ENCODE measurements at regions not wholly inside any gene's neighbourhood (a gene's known extent, or its start where the extent isn't known, plus 50 kb on each side); places are given as distances from the start of the nearest gene placed in this dataset.
"Not testable (repeated sequence)": the region's sequence is repeated elsewhere in the genome, so short reads cannot be mapped to it uniquely, and the experiment has no call there.

DNA sequence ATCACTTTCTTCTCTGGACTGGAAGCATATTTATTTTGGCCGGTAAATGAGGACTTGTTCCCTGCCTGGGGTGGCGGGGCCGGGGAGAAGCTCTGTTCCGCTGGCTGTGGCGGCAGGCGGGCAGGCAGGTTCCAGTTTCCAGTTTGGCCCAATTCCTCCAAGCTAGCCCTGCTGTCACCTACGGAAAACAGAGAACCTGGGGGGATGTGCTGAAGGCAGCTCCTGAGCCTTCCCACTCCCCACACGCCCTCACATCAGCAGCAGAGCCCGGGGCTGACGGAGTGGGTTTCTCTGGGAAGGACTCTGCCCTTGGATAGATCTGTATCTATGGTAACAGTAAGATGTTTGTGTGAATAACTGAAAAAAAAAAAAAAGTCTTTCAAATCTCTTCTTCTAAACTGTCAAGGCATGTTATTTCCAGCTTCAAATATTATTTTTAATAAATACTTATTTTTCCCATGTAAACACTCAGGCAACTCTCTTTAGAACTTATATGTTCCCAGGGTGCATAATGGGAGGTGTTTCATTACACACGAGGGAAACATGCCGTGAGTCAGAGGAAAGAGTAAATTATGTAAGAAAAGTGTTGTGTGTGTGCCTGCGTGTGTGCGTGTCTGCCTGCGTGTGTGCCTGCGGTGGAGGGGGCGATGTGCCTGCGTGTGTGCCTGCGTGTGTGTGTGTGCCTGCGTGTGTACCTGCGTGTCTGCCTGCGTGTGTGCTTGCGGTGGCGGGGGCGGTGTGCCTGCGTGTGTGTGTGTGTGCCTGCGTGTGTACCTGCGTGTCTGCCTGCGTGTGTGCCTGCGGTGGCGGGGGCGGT lies 116.1 kb upstream of the ZNF516 start:
- DNase-seq (ENCODE audit: low spot score), result peak; percentile 18

DNA sequence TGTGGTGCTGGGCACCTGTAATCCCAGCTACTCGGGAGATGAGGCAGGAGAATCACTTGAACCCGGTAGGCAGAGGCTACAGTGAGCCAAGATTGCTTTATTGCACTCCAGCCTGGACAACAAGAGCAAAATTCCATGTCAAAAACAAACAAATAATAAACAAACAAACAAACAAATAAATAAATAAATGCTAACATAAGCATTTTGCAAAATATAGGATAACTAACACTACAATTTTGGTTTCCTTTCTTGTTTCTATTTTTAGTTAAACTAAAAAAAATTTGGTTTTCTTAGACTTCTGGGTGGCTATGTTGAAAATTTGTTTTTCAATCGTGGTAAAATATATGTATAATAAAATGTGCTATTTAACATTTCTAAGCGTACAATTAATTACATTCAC lies 115.0 kb upstream of the ZNF516 start:
- DNase-seq (ENCODE audit: low spot score), result no peak

DNA sequence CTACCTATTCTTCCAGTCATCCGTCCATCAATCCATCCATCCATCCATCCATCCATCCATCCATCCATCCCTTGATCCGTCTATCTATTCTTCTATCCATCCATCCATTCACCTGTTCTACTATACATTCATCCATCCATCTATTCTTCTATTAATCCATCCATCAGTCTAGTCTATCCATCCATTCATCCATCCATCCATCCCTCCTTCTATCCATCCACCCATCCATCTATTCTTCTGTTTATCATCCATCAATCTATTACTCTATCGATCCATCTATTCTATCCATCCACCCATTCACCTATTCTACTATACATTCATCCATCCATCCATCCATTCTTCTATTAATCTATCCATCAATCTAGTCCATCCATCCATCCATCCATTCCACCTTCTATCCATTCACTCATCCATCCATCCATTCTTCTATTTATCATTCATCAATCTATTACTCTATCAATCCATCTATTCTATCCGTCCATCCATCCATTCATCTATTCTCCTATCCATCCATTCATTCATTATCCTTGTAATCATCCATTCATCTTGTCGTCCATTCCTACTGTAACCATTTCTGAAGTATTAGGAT lies 110.4 kb upstream of the ZNF516 start:
- DNase-seq (ENCODE audit: low spot score), result no peak

DNA sequence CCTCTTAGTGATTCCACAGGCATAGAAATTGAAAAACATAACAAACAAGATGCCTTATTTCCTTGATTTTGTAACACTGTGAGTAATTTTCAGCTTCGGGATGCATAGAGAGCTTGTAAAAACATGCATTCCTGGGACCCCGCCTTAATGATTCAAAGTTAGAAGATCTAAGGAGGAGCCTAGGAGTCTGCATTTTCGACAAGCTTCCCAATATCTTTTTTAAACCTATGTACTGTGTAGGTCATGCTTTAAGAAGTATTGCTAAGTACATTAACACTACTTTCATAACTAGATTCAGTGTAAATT lies 109.8 kb upstream of the ZNF516 start:
- DNase-seq (ENCODE audit: low spot score), result no peak

DNA sequence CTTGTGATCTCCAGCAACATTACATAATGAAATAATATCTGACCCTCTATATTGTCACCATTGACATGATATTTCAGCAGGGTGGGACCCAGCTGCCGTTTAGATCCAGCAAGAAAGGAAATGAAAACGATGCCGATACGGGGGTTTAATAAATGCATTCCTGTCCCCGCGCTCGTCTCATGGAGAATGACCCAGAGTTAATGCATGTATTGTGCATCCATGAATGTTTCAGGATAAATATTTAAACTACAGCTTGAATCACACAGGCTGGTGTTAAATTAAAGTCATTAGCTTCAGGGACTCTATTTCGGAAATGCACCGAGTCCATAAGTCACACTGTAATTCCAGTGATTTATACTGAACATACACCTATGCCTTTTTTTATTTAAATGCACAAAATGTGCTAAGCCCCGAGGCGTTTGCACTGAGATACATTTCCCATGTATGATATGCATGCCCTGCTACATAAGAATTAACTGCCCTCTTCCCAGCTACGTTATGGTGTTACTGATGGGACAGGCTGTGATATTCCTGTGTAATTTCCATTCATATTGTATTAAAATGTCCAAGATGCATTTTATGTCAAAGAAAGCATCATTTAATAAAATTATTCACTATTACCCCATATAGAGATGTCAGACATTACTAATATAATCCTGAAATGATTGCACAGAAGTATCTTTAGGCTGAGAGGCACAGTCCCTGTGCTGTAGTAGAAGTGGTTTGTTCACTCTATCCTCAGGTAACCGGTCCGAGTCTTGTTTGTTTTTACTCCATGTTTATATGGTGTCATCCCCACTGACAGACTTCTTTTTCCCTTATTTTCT lies 109.3 kb upstream of the ZNF516 start:
- no peak for DNase-seq (ENCODE audit: low spot score)

DNA sequence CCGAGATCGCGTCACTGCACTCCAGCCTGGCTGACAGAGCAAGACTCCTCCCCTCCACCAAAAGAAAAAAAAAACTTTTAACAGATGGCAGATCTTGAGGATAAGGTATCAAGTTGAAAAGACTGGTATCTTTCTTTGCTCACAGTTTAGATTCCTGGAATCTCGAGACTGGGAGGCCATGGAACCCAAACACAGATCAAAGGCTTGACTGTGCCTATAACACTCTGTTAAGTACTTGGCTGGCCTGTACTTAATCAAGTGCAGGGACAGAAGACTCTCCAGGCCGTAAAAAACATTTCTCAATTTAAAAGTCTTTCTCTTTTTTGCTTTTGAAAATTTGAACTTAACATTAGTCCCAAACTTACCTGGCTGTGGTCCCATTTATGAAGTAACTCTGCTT lies 107.1 kb upstream of the ZNF516 start:
- peak; percentile 84 for DNase-seq (ENCODE audit: low spot score)

DNA sequence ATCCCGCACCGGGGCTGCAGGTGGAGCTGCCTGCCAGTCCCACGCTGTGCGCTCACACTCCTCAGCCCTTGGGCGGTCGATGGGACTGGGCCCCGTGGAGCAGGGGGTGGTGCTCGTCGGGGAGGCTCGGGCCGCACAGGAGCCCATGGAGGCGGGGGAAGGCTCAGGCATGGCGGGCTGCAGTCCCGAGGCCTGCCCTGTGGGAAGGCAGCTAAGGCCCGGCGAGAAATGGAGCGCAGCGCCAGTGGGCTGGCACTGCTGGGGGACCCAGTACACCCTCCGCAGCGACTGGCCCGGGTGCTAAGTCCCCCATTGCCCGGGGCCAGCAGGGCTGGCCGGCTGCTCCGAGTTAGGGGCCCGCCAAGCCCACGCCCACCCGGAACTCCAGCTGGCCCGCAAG lies 105.0 kb upstream of the ZNF516 start:
- DNase-seq (ENCODE audit: low spot score), result not testable (repeated sequence)

DNA sequence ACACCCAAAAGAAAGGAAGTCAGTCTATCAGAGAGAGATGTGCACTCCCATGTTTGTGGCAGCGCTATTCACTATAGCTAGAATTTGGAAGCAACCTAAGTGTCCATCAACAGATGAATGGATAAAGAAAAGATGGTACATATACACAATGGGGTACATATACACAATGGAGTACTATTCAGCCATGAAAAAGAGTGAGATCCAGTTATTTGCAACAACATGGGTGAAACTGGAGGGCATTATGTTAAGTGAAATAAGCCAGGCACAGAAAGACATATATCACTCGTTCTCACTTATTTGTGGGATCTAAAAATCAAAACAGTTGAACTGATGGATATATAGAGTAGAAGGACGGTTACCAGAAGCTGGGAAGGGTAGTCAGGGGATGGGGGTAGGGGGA lies 99.9 kb upstream of the ZNF516 start:
- DNase-seq (ENCODE audit: low spot score), result no peak

DNA sequence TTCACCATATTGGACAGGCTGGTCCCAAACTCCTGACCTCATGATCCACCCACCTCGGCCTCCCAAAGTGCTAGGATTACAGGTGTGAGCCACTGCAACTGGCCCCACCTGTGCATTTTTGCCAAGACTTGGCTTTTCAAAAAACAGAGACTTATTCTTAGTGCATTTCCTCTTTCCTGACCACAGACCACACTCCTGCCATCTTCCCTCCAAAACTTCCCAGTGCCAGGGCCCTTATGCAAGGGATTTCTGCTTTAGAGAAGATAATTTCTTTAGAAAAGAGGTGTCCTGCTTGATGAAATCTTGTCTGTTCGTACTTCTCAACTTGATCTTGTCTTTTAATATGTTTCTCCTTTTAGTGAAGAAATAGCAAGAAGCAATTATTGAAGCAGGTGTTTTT lies 98.8 kb upstream of the ZNF516 start:
- DNase-seq (ENCODE audit: low spot score), result no peak

DNA sequence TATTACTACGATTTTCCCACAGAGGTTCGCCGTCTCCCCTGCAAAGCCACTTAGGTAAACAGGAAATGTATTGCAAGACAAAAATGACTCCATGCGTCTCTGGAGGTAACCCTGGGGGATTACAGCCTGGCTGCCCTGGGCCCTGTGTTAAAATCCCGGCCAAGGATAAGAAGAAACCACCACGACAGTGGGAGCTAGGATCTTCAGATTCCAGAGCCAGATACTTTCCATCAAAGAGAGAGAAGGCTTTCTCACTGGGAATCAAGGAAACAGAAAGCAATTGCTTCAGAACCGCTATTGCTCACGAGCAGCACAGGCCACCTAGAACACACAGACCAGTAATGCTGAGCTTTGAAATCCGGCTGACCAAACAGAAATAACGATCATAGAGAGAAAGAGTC lies 97.9 kb upstream of the ZNF516 start:
- peak; percentile 49 for DNase-seq (ENCODE audit: low spot score)

DNA sequence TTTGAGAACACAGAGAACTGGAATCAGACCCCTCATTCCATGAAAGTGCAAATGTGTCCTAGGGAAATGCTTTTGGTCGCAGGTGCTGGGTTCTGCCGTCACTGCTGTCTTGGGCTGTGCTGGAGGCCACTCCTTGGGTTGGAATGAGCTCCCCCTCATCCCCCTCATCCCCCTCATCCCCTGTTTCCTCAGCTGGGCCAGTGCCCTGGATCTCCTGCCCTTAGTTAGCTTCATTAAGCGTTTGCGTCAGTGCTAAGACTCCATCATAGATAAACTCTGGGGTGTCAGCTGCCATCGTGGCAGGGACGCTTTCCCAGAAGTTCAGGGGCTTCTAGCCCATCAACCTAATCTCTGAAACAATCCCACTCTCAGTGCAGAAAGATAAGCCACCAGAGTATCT lies 97.1 kb upstream of the ZNF516 start:
- no peak for DNase-seq (ENCODE audit: low spot score)

DNA sequence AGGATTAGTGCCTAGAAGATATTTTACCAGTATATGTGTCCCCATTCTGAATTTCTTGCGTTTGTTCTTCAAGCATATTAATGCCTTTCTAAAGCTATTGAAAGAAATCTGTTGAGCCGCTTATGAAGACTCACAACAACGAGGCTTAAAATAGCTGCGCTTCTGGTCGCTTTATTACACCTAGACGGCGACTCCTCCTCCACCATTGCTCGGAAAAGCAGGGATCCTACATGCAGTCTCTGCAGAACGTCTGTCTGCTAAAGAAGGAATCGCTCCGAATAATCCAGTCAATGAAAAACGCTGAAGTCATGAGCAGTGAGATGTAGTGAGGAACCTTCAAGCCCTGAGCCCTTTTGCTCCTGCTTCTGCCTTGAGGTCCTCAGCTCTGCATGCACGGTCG lies 94.8 kb upstream of the ZNF516 start:
- no peak for DNase-seq (ENCODE audit: low spot score)

DNA sequence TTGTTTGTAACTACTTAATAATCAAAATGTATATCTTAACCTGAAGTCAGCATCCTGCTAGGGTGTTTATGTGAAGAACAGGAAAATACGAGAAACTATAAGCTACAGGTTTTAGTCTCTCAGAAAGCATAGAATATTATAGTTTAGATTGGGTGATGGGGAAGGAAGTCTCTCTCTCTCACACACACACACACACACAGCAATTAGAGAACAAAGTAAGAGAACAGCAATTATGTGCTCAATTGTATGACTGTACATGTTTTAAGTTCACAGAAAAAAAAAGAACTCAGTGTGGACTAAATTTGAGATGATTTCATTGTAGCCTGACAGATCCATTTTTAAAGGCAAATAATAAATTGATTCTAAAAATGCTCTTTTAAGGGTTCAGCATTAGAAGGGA lies 94.3 kb upstream of the ZNF516 start:
- DNase-seq (ENCODE audit: low spot score), result peak; percentile 8

DNA sequence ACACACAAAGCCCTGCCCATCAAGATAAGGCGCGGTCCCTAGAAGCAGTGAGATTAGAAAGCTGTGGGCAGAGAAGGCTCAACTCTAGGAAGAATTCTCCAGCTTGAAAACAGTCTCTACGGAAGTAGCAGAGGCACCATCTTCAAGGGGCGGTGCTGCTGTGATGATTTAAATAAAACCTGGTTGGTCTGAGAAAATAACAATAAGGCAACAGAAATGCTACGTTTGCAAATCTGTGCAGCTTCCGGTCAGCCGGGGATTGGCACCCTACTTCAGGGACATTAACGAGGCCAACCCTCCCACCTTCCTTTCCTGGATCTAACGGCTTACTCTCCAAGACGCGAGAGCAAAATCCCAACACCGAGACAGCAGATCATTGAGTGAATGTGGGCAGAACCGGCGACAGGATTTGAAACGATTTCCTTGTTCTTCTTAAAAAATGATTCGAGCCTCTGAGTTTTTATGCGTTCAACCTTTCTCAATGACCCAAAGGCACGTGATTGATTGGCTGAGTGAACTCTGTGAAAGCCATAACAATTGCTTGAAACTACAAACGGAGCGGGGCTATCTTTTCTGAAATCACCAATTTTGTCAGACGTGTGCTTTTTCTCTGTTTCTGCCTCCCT lies 93.7 kb upstream of the ZNF516 start:
- DNase-seq (ENCODE audit: low spot score), result peak; percentile 53

DNA sequence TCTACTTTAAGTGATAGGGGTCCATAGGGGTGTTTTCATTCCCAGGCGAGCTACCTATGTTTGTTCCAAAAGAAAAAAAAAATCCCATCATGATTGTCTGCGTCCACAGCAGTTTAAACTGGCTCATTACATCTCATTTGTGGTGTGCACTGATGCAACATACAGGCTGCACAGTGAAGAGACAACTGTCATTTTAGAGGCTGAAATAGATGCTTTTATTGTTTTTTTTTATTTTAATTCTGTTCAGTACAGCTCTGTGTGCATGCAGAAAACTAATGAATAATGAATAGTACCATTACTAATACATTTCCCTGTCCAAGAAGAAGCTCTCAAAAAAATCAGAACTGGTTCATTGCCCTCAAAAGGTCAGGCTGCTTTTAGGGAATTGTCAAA lies 92.8 kb upstream of the ZNF516 start:
- DNase-seq (ENCODE audit: low spot score), result no peak

DNA sequence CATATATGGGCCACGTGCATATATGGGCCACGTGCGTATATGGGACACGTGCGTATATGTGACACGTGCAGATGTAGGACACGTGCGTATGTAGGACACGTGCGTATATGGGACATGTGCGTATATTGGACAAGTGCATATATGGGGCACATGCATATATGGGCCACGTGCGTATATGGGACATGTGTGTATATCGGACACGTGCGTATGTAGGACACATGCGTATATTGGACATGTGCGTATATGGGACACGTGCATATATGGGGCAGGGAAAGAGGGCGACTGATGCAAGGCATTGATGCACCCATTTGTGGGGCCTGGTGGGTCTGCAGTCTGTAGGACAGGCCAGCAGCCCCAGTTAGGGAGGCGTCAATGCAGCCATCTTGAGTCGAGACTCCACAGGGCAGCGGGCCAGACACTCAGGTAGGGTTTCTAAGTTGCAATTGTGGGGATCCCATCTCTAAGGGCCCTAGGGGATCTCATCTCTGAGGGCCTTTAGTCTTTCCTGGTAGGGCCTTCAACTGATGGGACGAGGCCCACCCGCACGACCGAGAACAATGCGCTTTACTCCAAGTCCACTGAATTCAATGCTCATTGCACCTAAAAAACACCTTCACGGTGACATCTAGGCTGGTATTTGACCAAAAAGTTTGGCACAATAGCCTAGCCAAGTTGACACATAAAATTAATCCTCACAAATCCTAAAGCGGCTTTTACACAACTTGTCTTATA lies 92.3 kb upstream of the ZNF516 start:
- DNase-seq (ENCODE audit: low spot score), result no peak

DNA sequence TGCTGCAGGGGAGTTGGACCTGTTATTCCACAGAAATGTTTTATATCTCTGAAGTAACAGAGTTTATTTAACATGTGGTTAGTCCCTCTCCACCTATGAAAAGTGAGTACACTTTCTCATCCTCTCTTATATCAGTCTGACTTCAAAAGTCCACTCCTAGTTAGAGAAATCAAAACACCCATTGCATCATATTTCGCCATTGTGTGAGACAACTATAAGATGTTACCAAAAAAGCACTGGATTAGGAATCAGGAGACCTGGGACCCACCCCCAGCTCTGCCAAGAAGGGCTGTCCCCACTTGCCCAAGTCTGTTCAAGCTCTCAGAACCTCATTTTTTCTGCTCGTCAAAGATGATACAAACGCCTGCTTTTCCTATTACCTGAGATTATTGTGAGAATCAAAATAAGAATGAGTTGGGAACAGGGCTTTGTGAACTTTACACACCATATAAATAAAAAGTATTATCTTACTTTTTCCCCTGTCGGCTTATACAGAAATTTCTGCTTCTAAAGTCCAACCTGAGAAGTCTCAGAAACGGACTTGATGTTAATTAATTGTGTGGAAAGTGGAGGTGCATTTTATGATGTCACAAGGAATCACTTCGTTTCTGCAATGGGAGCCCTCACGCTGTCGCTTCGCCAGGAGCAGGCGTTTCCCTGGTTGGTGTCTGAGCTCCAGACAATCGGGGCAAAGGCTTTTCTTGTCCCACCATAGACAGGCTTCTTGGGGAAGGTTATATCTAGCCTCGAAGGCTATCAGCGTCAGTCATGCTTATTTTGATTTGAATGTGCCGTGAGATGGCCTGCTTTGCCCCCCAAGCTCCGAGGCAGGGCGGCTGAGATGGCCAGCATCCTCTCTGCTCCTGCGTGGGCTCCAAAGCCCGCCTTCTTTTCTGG lies 89.6 kb upstream of the ZNF516 start:
- DNase-seq (ENCODE audit: low spot score), result no peak

DNA sequence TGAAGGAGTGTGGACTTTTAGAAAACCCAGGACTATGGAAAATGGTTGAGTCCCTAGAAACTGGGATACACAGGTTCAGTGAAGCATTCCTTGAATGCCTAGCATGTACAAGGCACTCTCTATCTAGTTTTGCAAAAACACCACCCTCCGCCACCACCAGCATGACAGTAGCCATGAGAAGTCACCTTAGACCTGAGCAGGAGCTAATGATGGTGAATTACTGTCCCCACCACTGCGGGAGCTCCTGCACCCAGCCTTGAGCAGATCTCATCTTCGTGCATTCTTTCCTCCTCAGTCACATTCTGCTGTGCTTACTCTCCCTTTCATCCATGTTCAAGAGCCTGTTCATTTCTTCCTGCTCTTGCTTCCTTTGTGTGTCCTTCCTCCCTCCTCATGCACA lies 86.2 kb upstream of the ZNF516 start:
- DNase-seq (ENCODE audit: low spot score), result no peak

DNA sequence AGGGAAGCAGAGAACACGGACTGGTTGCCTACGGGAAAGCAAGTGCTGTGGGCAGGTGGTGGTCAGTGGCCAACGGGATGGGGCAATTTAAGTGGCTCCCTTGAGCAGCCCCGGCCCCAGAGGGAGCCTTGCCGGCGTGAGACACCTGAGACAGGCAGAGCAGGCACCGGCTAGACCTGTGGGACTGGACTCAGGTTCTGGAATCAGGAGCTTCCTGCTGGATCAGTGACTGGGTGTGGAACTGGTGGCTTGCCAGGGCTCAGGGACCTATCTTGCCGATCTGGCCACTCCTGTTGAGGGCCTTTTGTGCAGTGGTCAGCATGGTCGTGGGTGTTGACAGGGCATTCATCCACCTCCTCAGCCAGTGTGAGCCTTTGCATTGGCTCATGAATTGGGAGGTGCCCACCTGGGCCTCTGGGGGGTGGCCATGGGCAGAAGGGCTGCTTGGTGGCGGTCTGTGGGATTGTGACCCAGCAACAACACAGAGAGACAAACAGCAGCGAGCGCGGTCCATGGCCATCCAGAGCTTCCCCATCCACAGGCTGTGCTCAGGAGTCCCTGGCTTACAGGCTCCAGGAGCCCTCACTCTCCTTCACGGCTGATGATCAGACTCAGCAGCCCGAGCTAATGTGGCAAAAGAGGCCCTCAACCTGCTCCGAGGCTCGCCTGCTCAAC lies 85.4 kb upstream of the ZNF516 start:
- DNase-seq (ENCODE audit: low spot score), result no peak

DNA sequence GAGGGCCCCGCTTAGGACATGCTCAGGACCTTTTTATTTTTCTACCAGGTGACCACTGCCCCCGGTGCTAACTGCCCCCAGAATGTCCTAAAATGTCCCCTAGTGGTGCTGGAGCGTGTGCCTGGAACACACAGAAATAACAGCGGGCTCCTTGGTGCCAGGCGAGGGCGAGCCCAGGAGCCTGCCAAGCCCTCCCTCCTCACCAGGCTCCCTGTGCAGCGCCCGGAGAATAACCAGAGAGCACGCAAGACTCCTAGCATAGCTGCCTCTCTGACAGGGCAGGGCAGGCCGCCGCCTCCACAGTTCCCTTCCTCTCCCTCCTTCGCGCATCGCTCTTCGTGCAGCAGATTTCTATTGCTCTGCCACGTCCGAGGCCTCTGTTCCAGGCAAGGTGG lies 84.3 kb upstream of the ZNF516 start:
- no peak for DNase-seq (ENCODE audit: low spot score)

Measured in umbilical cord (tissue), 1 donor.